H1 (cell line): ENCODE measurements at regions not wholly inside any gene's neighbourhood (a gene's known extent, or its start where the extent isn't known, plus 50 kb on each side); places are given as distances from the start of the nearest gene placed in this dataset.

ENCODE experiments used
- BCL11A ChIP-seq, 2 experiments: IDR thresholded peaks; one replicate each; pipeline ENCODE4 v1.6.1; 2011; ENCODE audit warnings: low read depth in 2 of 2, low read length in 2 of 2, mild to moderate bottlenecking in 2 of 2
- BRCA1 ChIP-seq: IDR thresholded peaks from 2 replicates; pipeline ENCODE4 v1.6.1; 2012; ENCODE audit warnings: low read depth, low read length, improper control_type of control experiment
- CREB1 ChIP-seq: IDR thresholded peaks from 2 replicates; pipeline ENCODE4 v1.6.1; 2012; ENCODE audit warnings: inconsistent platforms
- EZH2 ChIP-seq: fragments of 200-600 bp; sonication (generic); IDR thresholded peaks from 2 replicates; pipeline ENCODE4 v1.7.1; 2012; ENCODE audit warnings: low read depth, mild to moderate bottlenecking, moderate library complexity, low read length, inconsistent platforms; ENCODE audit not compliant: severe bottlenecking
- MAFK ChIP-seq: IDR thresholded peaks from 2 replicates; pipeline ENCODE4 v1.6.1; 2012; ENCODE audit warnings: low read depth, mild to moderate bottlenecking, improper control_type of control experiment, low read length
- SRF ChIP-seq: IDR thresholded peaks from 2 replicates; pipeline ENCODE4 v1.6.1; 2011; ENCODE audit warnings: mild to moderate bottlenecking, low read depth, low read length, moderate library complexity
- TBP ChIP-seq: IDR thresholded peaks from 2 replicates; pipeline ENCODE4 v1.6.1; 2011; ENCODE audit warnings: low read depth, low read length, improper control_type of control experiment
- ZNF274 ChIP-seq: IDR thresholded peaks from 2 replicates; pipeline ENCODE4 v1.7.0; 2012; ENCODE audit warnings: low read length, borderline replicate concordance; ENCODE audit errors: extremely low read depth
- TF ChIP-seq, protein P1 (sequence below): IDR thresholded peaks from 2 replicates; pipeline ENCODE4 v1.6.1; 2012; ENCODE audit warnings: low read length, inconsistent platforms

DNA sequence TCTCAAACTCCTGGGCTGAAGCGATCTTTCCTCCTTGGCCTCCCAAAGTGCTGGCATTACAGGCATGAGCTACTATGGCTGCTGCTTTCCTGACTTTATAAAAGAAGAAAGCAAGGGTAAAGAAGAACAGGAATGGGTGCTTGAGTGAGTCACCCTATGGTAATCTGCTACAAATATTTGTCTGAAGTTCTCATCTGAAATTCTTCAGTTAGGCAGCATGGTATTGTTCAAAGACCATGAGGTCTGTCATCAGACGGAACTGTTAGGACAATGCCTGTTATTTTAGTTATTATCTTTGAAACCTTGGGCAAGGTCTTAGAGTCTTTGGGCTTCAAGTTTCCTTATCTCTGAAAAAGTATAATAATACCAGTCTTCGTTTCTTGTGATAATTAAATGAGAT is 695.8 kb downstream of the RNF144A start (continued):
- TF ChIP-seq MAFK = no peak
- TF ChIP-seq BRCA1 = no peak
- no peak for TF ChIP-seq CREB1
- TF ChIP-seq, protein P1, sequence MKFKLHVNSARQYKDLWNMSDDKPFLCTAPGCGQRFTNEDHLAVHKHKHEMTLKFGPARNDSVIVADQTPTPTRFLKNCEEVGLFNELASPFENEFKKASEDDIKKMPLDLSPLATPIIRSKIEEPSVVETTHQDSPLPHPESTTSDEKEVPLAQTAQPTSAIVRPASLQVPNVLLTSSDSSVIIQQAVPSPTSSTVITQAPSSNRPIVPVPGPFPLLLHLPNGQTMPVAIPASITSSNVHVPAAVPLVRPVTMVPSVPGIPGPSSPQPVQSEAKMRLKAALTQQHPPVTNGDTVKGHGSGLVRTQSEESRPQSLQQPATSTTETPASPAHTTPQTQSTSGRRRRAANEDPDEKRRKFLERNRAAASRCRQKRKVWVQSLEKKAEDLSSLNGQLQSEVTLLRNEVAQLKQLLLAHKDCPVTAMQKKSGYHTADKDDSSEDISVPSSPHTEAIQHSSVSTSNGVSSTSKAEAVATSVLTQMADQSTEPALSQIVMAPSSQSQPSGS = no peak
- TF ChIP-seq SRF = no peak
- TF ChIP-seq EZH2 = no peak
- TF ChIP-seq ZNF274 = no peak
- TF ChIP-seq BCL11A (IDR thresholded peaks at IDR 0.05; ENCODE audit: low read depth in 2 of 2, low read length in 2 of 2) = no peak
- no peak for TF ChIP-seq TBP
